Natural killer cell treated with Interleukin-12 subunit alpha and Interleukin-12 subunit beta and Interleukin-15 and Interleukin-18, amount 100 ng/mL, for 72 hours (primary cell): ENCODE measurements at regions not wholly inside any gene's neighbourhood (a gene's known extent, or its start where the extent isn't known, plus 50 kb on each side); places are given as distances from the start of the nearest gene placed in this dataset.

ENCODE experiments used
- ATAC-seq, 2 donors: fragments of 150-1000 bp; cut with Tn5 transposase in 1 of 2; sonication (Bioruptor Pico), chemical (Tn5 transposase) in 1 of 2; 2 replicates each; pipeline ENCODE4 v1.10.0; 2021
- DNase-seq: peaks from one replicate; pipeline ENCODE4 v3.0.0; 2022; ENCODE audit warnings: low spot score
- H3K27ac Mint-ChIP-seq, 2 donors: 1 replicate in 1 of 2; 2 replicates in 1 of 2; pipeline ENCODE4 v1.8.0; 2022; ENCODE audit warnings: mixed read lengths in 2 of 2, mild to moderate bottlenecking in 1 of 2, moderate library complexity in 1 of 2
- H3K27me3 Mint-ChIP-seq, 2 donors: 1 replicate in 1 of 2; 2 replicates in 1 of 2; pipeline ENCODE4 v1.8.0; 2022; ENCODE audit warnings: mixed read lengths in 2 of 2
- H3K36me3 Mint-ChIP-seq: one replicate; pipeline ENCODE4 v1.8.0; 2022; ENCODE audit warnings: mixed read lengths
- H3K4me1 Mint-ChIP-seq, 2 donors: 1 replicate in 1 of 2; 2 replicates in 1 of 2; pipeline ENCODE4 v1.8.0; 2022; ENCODE audit warnings: low read depth in 2 of 2, mixed read lengths in 2 of 2, mild to moderate bottlenecking in 1 of 2
- H3K4me3 Mint-ChIP-seq: one replicate; pipeline ENCODE4 v1.8.0; 2022; ENCODE audit warnings: mixed read lengths
- H3K9me3 Mint-ChIP-seq: 2 replicates; pipeline ENCODE4 v1.8.0; 2022; ENCODE audit warnings: mixed read lengths

- H3K4me3 Mint-ChIP-seq: no peak overlapping the region
- H3K27ac Mint-ChIP-seq: no peak overlapping the region
- ATAC-seq (no peak), DNase-seq (no peak)
- no peaks in the 10 kb centered on the region for H3K36me3 Mint-ChIP-seq
- no peaks in the 10 kb centered on the region for H3K27me3 Mint-ChIP-seq
- H3K4me1 Mint-ChIP-seq: no peaks in the 10 kb centered on the region
- H3K9me3 Mint-ChIP-seq: peaks cover 4% of the 10 kb centered on the region
These were observed 177.0 kb upstream of the SP8 start for GRCh38 chr7:20963556-20964280.

GRCh38 chr7:20964281-20964918 is 177.7 kb upstream of the SP8 start:
- H3K36me3 Mint-ChIP-seq: no peaks in the 10 kb centered on the region
- H3K9me3 Mint-ChIP-seq: no peaks in the 10 kb centered on the region
- H3K27ac Mint-ChIP-seq: no peak overlapping the region
- H3K27me3 Mint-ChIP-seq: no peaks in the 10 kb centered on the region
- H3K4me3 Mint-ChIP-seq: no peak overlapping the region
- DNase-seq (no peak), ATAC-seq (no peak)
- no peaks in the 10 kb centered on the region for H3K4me1 Mint-ChIP-seq

- H3K4me1 Mint-ChIP-seq: no peaks in the 10 kb centered on the region
- H3K27ac Mint-ChIP-seq: no peak overlapping the region
- no peak for ATAC-seq
- no peaks in the 10 kb centered on the region for H3K9me3 Mint-ChIP-seq
- DNase-seq: no peak
- H3K27me3 Mint-ChIP-seq: no peaks in the 10 kb centered on the region
- no peak overlapping the region for H3K4me3 Mint-ChIP-seq
- H3K36me3 Mint-ChIP-seq: no peaks in the 10 kb centered on the region
These were observed 184.5 kb upstream of the SP8 start for GRCh38 chr7:20971219-20971618.

- DNase-seq (no peak), ATAC-seq (no peak)
- H3K4me1 Mint-ChIP-seq: no peaks in the 10 kb centered on the region
- H3K36me3 Mint-ChIP-seq: no peaks in the 10 kb centered on the region
- H3K9me3 Mint-ChIP-seq: peaks cover 5% of the 10 kb centered on the region
- no peak overlapping the region for H3K4me3 Mint-ChIP-seq
- H3K27me3 Mint-ChIP-seq: peaks cover 0 to 5% of the 10 kb centered on the region in 2 donors
- no peak overlapping the region for H3K27ac Mint-ChIP-seq
These were observed 193.5 kb upstream of the SP8 start for GRCh38 chr7:20980232-20980631.

- H3K27me3 Mint-ChIP-seq: peaks cover 0 to 5% of the 10 kb centered on the region in 2 donors
- no peaks in the 10 kb centered on the region for H3K4me1 Mint-ChIP-seq
- no peak for DNase-seq
- H3K9me3 Mint-ChIP-seq: peaks cover 5% of the 10 kb centered on the region
- ATAC-seq: no peak
- H3K36me3 Mint-ChIP-seq: no peaks in the 10 kb centered on the region
- no peak overlapping the region for H3K27ac Mint-ChIP-seq
- H3K4me3 Mint-ChIP-seq: no peak overlapping the region
These were observed 194.1 kb upstream of the SP8 start for GRCh38 chr7:20980668-20981264.

- Mint-ChIP-seq H3K27ac (no peak overlapping the region), H3K9me3 (peaks cover 8% of the 10 kb centered on the region)
- ATAC-seq: no peak
These were observed 201.7 kb upstream of the SP8 start for GRCh38 chr7:20988340-20988739.

GRCh38 chr7:20991544-20991943 is 204.9 kb upstream of the SP8 start:
- DNase-seq (no peak), ATAC-seq (no peak)
- Mint-ChIP-seq H3K9me3 (peaks cover 4% of the 10 kb centered on the region), H3K4me3 (no peak overlapping the region), H3K27ac (no peak overlapping the region), H3K27me3 (peaks cover 0 to 2% of the 10 kb centered on the region in 2 donors), H3K4me1 (no peaks in the 10 kb centered on the region), H3K36me3 (no peaks in the 10 kb centered on the region)

More at GRCh38 chr7:20988340-20988739, 201.7 kb upstream of the SP8 start:
- Mint-ChIP-seq H3K36me3 (no peaks in the 10 kb centered on the region), H3K27me3 (peaks cover 0 to 2% of the 10 kb centered on the region in 2 donors), H3K4me3 (no peak overlapping the region), H3K4me1 (no peaks in the 10 kb centered on the region)
- no peak for DNase-seq

- Mint-ChIP-seq H3K36me3 (no peaks in the 10 kb centered on the region), H3K27me3 (no peaks in the 10 kb centered on the region), H3K9me3 (no peaks in the 10 kb centered on the region), H3K4me3 (no peak overlapping the region), H3K27ac (no peak overlapping the region), H3K4me1 (no peaks in the 10 kb centered on the region)
- no peak for ATAC-seq
- no peak for DNase-seq
These were observed 207.0 kb upstream of the SP8 start for GRCh38 chr7:20993693-20994092.

- ATAC-seq (no peak), DNase-seq (no peak)
- H3K27ac Mint-ChIP-seq: no peak overlapping the region
- H3K36me3 Mint-ChIP-seq: no peaks in the 10 kb centered on the region
- no peaks in the 10 kb centered on the region for H3K27me3 Mint-ChIP-seq
- peaks cover 4% of the 10 kb centered on the region for H3K9me3 Mint-ChIP-seq
- no peak overlapping the region for H3K4me3 Mint-ChIP-seq
- H3K4me1 Mint-ChIP-seq: no peaks in the 10 kb centered on the region
These were observed 211.6 kb upstream of the SP8 start for GRCh38 chr7:20998309-20998708.

- H3K27ac Mint-ChIP-seq: no peak overlapping the region
- H3K9me3 Mint-ChIP-seq: peaks cover 4% of the 10 kb centered on the region
- H3K4me1 Mint-ChIP-seq: no peaks in the 10 kb centered on the region
- ATAC-seq (no peak), DNase-seq (no peak)
- no peak overlapping the region for H3K4me3 Mint-ChIP-seq
- peaks cover 0 to 6% of the 10 kb centered on the region in 2 donors for H3K27me3 Mint-ChIP-seq
- H3K36me3 Mint-ChIP-seq: no peaks in the 10 kb centered on the region
These were observed 224.5 kb upstream of the SP8 start for GRCh38 chr7:21011153-21011552.

GRCh38 chr7:21013765-21014539 is 227.3 kb upstream of the SP8 start:
- H3K27ac Mint-ChIP-seq: no peak overlapping the region
- H3K27me3 Mint-ChIP-seq: peaks cover 0 to 6% of the 10 kb centered on the region in 2 donors
- no peak for ATAC-seq
- no peaks in the 10 kb centered on the region for H3K4me1 Mint-ChIP-seq
- H3K9me3 Mint-ChIP-seq: no peaks in the 10 kb centered on the region
- no peak for DNase-seq
- no peak overlapping the region for H3K4me3 Mint-ChIP-seq
- H3K36me3 Mint-ChIP-seq: no peaks in the 10 kb centered on the region

GRCh38 chr7:21020667-21021066 is 234.0 kb upstream of the SP8 start:
- no peak overlapping the region for H3K27ac Mint-ChIP-seq
- H3K4me3 Mint-ChIP-seq: no peak overlapping the region
- DNase-seq: no peak
- peaks cover 4 to 10% of the 10 kb centered on the region in 2 donors for H3K27me3 Mint-ChIP-seq
- H3K36me3 Mint-ChIP-seq: no peaks in the 10 kb centered on the region
- ATAC-seq: no peak
- no peaks in the 10 kb centered on the region for H3K4me1 Mint-ChIP-seq
- H3K9me3 Mint-ChIP-seq: no peaks in the 10 kb centered on the region

- Mint-ChIP-seq H3K4me3 (no peak overlapping the region), H3K9me3 (no peaks in the 10 kb centered on the region), H3K27ac (no peak overlapping the region), H3K4me1 (no peaks in the 10 kb centered on the region), H3K27me3 (peaks cover 4 to 11% of the 10 kb centered on the region in 2 donors), H3K36me3 (no peaks in the 10 kb centered on the region)
- ATAC-seq (no peak), DNase-seq (no peak)
These were observed 237.3 kb upstream of the SP8 start for GRCh38 chr7:21023841-21024484.
